A673 (cell line): ENCODE measurements at regions not wholly inside any gene's neighbourhood (a gene's known extent, or its start where the extent isn't known, plus 50 kb on each side); places are given as distances from the start of the nearest gene placed in this dataset.

Source experiments
- CTCF ChIP-seq: fragments of 300-800, 200-600 bp; sonication (generic); conservative IDR thresholded peaks from 2 replicates; pipeline ENCODE4 v1.5.1; 2017; ENCODE audit warnings: low read depth, mild to moderate bottlenecking, antibody characterized with exemption, low read length, moderate library complexity, mixed read lengths
- EZH2 ChIP-seq: fragments of 200-600 bp; sonication (generic); IDR thresholded peaks from 2 replicates; pipeline ENCODE4 v1.6.1; 2017; ENCODE audit warnings: borderline replicate concordance, low read depth, mild to moderate bottlenecking, mixed read lengths, antibody characterized with exemption, low read length; ENCODE audit not compliant: poor library complexity, severe bottlenecking

- TF ChIP-seq CTCF (no peak), EZH2 (no peak)
These were observed 104.2 kb upstream of the TGFBR2 start for GRCh38 chr3:30502051-30502741.
